ENCODE measurements at regions not wholly inside any gene's neighbourhood (a gene's known extent, or its start where the extent isn't known, plus 50 kb on each side); places are given as distances from the start of the nearest gene placed in this dataset.
"Not testable (repeated sequence)": the region's sequence is repeated elsewhere in the genome, so short reads cannot be mapped to it uniquely, and the experiment has no call there.

GRCh38 chr3:145681181-145681580 lies 479.8 kb downstream of the PLOD2 start:
- BruUV-seq (replicated peaks): no TSS peak

GRCh38 chr3:145687978-145688377 lies 473.0 kb downstream of the PLOD2 start:
- CTCF ChIA-PET: interaction anchor here (1.0 kb wide), 1 partner anchor 18 kb away, joined by 3 read pairs; no protein-coding TSS in a partner anchor
- H3K36me3 Mint-ChIP-seq (ENCODE audit: insufficient read depth, unreplicated experiment); H3K4me1 Mint-ChIP-seq (ENCODE audit: insufficient read depth, unreplicated experiment); POLR2A ChIA-PET; H3K4me3 Mint-ChIP-seq (ENCODE audit: unreplicated experiment); BruUV-seq (replicated peaks); intact Hi-C loops (cut with micrococcal nuclease); H3K27me3 Mint-ChIP-seq (ENCODE audit: insufficient read depth, unreplicated experiment); H3K9me3 Mint-ChIP-seq (ENCODE audit: unreplicated experiment); H3K27ac Mint-ChIP-seq (ENCODE audit: low read depth, unreplicated experiment); DNase-seq (ENCODE audit: unreplicated experiment): not testable (repeated sequence)

More at GRCh38 chr3:145681181-145681580, 479.8 kb downstream of the PLOD2 start:
- H3K27me3 Mint-ChIP-seq (ENCODE audit: insufficient read depth, unreplicated experiment): no peaks in the 10 kb centered on the region
- ChIA-PET CTCF (interaction anchor here (0.7 kb wide), 1 partner anchor 103 kb away, joined by 3 read pairs; no protein-coding TSS in a partner anchor), POLR2A (no interaction called here)
- H3K36me3 Mint-ChIP-seq (ENCODE audit: insufficient read depth, unreplicated experiment): no peaks in the 10 kb centered on the region
- peaks cover 7% of the 10 kb centered on the region for H3K4me1 Mint-ChIP-seq (ENCODE audit: insufficient read depth, unreplicated experiment)
- no peaks in the 10 kb centered on the region for H3K9me3 Mint-ChIP-seq (ENCODE audit: unreplicated experiment)
- H3K4me3 Mint-ChIP-seq (ENCODE audit: unreplicated experiment): no peak overlapping the region
- no peak for DNase-seq (ENCODE audit: unreplicated experiment)
- no peak for TF ChIP-seq CTCF (IDR thresholded peaks at IDR 0.05; ENCODE audit: unreplicated experiment)
- intact Hi-C loops (cut with micrococcal nuclease): no loop called here
- H3K27ac Mint-ChIP-seq (ENCODE audit: low read depth, unreplicated experiment): no peak overlapping the region

- Mint-ChIP-seq H3K36me3 (ENCODE audit: insufficient read depth, unreplicated experiment) (no peaks in the 10 kb centered on the region), H3K27me3 (ENCODE audit: insufficient read depth, unreplicated experiment) (peaks cover 16% of the 10 kb centered on the region), H3K9me3 (ENCODE audit: unreplicated experiment) (no peaks in the 10 kb centered on the region), H3K4me1 (ENCODE audit: insufficient read depth, unreplicated experiment) (no peaks in the 10 kb centered on the region), H3K4me3 (ENCODE audit: unreplicated experiment) (no peak overlapping the region), H3K27ac (ENCODE audit: low read depth, unreplicated experiment) (no peak overlapping the region)
- ChIA-PET CTCF (no interaction called here), POLR2A (no interaction called here)
- intact Hi-C loops (cut with micrococcal nuclease): no loop called here
- DNase-seq (ENCODE audit: unreplicated experiment): no peak
- no TSS peak for BruUV-seq (replicated peaks)
- TF ChIP-seq CTCF (IDR thresholded peaks at IDR 0.05; ENCODE audit: unreplicated experiment): no peak
Observed at GRCh38 chr3:145692751-145693150, 468.2 kb downstream of the PLOD2 start.

- no peak overlapping the region for H3K4me3 Mint-ChIP-seq (ENCODE audit: unreplicated experiment)
- no TSS peak for BruUV-seq (replicated peaks)
- ChIA-PET POLR2A (interaction anchor here (0.6 to 0.7 kb wide), 3 partner anchors 25 to 1569 kb away, joined by 3 read pairs; no protein-coding TSS in a partner anchor), CTCF (no interaction called here)
- H3K9me3 Mint-ChIP-seq (ENCODE audit: unreplicated experiment): no peaks in the 10 kb centered on the region
- no peaks in the 10 kb centered on the region for H3K36me3 Mint-ChIP-seq (ENCODE audit: insufficient read depth, unreplicated experiment)
- TF ChIP-seq CTCF (IDR thresholded peaks at IDR 0.05; ENCODE audit: unreplicated experiment): no peak
- no peak overlapping the region for H3K27ac Mint-ChIP-seq (ENCODE audit: low read depth, unreplicated experiment)
- intact Hi-C loops (cut with micrococcal nuclease): no loop called here
- DNase-seq (ENCODE audit: unreplicated experiment): no peak
- peaks cover 20% of the 10 kb centered on the region for H3K27me3 Mint-ChIP-seq (ENCODE audit: insufficient read depth, unreplicated experiment)
- H3K4me1 Mint-ChIP-seq (ENCODE audit: insufficient read depth, unreplicated experiment): no peaks in the 10 kb centered on the region
Observed at GRCh38 chr3:145696011-145696410, 465.0 kb downstream of the PLOD2 start.

- H3K36me3 Mint-ChIP-seq (ENCODE audit: insufficient read depth, unreplicated experiment): no peaks in the 10 kb centered on the region
- peak; percentile 11 for DNase-seq (ENCODE audit: unreplicated experiment)
- no TSS peak for BruUV-seq (replicated peaks)
- TF ChIP-seq CTCF (IDR thresholded peaks at IDR 0.05; ENCODE audit: unreplicated experiment): no peak
- intact Hi-C loops (cut with micrococcal nuclease): no loop called here
- H3K4me1 Mint-ChIP-seq (ENCODE audit: insufficient read depth, unreplicated experiment): no peaks in the 10 kb centered on the region
- H3K27me3 Mint-ChIP-seq (ENCODE audit: insufficient read depth, unreplicated experiment): peaks cover 20% of the 10 kb centered on the region
- ChIA-PET POLR2A (no interaction called here), CTCF (no interaction called here)
- no peak overlapping the region for H3K4me3 Mint-ChIP-seq (ENCODE audit: unreplicated experiment)
- no peaks in the 10 kb centered on the region for H3K9me3 Mint-ChIP-seq (ENCODE audit: unreplicated experiment)
- no peak overlapping the region for H3K27ac Mint-ChIP-seq (ENCODE audit: low read depth, unreplicated experiment)
Observed at GRCh38 chr3:145698250-145698649, 462.7 kb downstream of the PLOD2 start.
